GM18873 (cell line): ENCODE measurements at regions not wholly inside any gene's neighbourhood (a gene's known extent, or its start where the extent isn't known, plus 50 kb on each side); places are given as distances from the start of the nearest gene placed in this dataset.
"Not testable (repeated sequence)": the region's sequence is repeated elsewhere in the genome, so short reads cannot be mapped to it uniquely, and the experiment has no call there.

Source experiments
- ATAC-seq: cut with Tn5 transposase; IDR thresholded peaks from one replicate; pipeline ENCODE4 v1.9.1; 2021; ENCODE audit warnings: mild to moderate bottlenecking, moderate library complexity, moderate number of reproducible peaks; ENCODE audit not compliant: unreplicated experiment, low FRiP score

DNA sequence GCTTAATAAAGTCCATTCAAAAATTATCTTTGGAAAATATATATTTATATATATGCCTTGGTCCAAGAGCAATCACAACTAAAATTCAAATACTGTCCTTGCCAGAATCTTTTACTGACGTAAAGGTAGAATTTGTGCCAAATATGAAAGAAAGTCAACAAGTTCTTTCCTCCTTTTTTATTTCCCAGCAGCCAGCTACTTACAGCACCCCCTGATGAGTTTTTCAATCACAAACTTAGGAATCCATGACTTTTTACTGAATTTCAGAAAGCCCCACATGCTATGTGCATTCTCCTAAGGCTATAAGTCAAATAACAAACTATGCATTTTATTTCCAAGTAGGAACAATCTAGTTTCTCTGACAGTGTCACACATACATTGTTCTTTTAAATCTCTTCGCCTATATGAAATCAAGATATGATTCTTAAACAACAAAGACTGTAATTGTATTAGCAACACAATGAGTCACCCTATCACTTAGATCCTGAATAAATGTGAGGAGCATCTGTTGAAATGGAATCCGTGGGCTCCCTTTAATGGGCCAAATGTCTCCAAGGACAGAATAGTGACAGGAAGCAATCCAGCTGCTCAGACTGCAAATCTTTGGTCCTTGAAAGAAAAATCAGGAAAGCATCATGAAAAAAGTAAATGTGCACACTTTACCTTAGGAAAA lies 271.4 kb downstream of the DUSP6 start:
- no peak for ATAC-seq

DNA sequence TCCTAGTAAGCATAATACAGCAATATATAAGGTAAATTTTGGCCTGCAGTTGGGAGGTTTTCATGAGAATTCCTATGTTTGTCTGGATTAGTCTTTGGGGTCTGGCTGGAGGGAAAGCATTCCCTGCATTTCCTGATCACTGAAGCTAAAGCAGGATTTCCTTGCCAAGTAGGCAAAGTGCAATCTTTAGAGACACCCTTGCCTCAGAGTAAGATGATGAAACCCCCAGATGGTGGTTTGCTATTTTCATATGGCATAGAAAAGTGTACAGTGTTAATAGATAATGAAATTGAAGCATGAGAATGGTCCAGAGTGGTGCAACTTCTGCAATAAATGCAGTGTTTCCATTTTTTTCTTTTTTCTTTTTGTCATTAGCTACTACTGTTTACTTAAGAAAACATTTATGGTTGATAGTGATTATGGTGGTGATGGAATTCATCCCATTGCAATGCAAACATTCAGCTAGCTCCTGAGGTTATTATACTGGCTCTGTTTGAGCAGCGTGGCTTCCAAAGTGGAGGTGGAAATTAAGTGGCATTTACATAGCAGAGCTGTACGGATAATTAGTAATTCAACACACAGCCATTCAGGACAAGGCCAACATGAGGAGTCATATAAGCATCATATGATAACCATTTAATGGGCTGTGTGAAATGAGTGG lies 276.3 kb downstream of the DUSP6 start:
- no peak for ATAC-seq

DNA sequence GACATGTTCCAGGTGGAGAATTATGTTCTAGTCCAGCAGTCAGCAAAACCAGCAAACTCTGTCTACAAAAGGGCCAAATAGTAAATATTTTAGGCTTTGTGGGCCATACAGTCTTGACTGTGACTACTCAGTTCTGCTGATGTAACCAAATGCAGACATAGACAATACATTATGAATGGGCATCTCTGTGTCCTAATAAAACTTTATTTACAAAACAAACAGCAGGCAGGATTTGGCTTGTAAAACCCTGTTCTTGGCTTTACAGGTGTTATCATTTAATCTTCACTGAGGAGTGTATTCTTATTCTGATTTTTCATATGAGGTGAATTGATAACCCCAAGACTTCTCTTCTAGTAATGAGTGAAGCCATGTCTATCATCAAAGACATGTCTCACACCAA lies 278.6 kb downstream of the DUSP6 start:
- ATAC-seq = no peak

DNA sequence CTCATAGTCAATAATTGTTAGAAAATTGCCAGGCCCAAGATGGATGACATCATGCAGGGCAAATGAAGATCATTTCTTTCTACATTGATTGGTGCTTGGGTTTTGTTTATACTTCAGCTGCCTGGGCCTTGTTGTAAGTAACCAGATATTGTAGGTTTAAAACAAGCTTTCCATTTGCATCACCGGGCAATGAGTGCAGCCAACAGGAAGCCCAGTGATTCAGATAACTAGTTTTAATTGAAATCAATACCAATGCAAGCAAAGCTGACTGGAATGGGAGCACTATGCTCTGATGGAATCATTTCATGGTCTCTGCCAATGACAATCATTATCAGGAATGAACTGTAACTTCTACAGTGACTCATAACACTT lies 279.3 kb downstream of the DUSP6 start:
- no peak for ATAC-seq

DNA sequence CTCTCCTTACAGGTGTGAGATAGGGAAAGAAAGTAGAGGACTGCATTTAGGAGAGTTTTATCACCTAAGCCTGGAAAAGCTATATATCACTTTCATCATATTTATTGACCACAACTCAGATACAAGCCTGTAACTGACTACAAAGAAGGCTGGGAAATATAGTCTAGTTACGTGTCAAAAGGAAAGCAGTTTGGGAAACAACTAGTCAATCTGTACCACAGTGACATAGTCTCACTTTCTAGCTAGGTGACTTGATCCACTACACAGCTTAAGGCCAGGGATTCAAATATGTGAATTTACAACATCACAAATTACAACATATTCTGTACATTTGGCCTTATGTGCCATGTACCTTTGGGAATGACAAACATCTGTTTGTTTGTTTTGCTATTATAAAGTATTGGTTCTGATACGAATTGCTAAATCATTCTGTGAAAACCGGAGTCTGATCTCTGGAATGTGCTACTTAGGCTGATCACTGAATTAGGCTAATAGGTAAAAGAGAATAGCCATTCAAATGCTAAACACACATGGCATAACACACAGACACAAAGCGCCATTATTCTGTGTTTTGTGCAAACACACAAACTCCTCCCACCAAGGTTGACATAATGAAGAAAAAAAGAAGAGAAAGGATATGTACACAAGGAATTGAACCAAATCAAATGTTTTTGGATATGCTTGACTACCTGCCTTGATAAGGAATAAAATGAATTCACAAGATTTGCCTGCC lies 279.8 kb downstream of the DUSP6 start:
- no peak for ATAC-seq

DNA sequence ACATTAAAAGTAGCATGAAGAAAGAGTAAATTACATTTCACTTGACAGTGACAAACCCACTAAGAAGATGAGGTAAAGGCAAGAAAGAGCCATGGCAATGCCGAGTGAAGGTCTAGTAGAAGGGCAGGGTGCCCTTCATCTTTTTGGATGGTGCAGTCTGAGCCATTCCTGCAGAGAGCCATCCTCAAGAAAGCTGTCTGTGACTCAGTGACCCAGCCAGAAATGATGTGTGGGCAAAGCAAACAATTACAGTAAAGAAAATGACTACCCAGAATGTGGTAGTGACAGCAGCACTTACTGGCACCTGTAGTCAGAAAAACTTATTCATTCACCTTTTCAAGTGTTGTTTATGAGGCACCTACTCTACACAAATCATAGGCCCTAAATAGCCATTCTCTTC lies 281.7 kb downstream of the DUSP6 start:
- no peak for ATAC-seq

DNA sequence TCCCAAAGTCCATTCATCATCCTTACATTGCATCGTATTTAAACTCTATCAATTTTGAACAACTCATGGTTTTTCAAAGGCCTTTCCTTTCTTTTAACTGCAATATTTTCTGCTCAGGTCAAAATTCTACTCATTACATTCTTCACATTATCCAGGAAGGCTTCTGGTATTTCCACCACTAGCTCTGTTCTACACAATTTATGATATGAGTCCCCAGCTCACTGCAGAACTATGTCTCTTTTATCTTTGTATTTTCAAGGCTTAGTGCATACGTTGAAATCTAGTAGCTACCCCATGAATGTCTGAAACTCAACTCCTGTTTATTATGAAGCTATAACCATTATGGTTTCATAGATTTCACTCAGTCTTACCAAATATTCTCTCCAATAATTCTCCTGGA lies 282.9 kb downstream of the DUSP6 start:
- no peak for ATAC-seq

DNA sequence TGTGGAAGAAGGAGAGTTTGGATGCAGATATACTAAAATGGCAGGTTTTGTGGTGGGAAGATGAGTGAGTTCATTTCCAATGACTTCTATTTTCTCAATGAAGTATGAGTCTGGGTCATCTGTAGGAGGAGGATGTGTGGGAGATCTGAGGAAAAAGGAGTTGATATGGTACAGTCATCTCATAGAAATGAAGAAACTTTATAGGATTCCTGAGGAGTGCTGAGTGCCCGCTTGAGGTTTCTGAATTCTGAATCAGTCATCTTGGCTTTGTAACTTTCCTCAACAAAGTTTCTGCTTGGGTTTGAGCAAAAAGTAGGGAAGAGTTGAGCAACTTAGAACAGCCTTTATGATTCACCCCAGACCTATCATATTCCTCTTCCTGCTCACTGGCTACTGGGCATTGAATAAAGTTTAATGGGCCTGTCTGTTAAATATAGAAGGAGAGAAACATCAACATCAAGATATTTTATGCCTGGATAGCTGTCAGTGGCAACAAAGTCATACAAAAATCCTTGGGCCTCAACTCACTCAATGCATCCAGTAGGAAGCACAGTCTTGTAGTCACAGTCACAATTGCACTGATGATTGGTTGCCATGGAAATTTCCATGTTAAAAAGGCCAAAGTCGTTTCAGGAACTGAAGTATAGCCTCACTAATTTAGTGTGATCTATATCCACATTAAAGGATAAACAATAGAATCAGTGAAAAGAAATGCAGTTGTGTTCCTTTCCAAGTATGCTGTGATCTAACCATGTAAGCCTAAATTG lies 284.7 kb downstream of the DUSP6 start:
- no peak for ATAC-seq

DNA sequence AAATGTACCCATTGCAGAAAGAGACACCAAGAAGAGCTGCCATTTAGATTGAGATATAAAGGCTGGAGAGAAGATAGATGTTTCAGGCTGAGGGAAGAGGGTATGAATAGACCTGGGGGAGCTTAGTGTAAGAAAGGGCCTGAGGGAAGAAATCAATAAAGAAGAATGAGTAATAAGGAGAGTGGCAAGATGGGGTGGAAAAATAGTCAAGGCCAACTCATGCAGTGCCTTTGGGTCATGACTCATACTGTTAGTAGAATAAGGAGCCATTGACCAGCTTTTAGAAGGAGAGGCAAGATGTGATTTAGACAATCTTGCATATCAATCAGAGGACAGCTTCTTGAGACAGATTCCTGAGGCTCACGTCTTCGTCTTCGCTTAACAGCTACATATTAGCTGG lies 287.5 kb downstream of the DUSP6 start:
- no peak for ATAC-seq

DNA sequence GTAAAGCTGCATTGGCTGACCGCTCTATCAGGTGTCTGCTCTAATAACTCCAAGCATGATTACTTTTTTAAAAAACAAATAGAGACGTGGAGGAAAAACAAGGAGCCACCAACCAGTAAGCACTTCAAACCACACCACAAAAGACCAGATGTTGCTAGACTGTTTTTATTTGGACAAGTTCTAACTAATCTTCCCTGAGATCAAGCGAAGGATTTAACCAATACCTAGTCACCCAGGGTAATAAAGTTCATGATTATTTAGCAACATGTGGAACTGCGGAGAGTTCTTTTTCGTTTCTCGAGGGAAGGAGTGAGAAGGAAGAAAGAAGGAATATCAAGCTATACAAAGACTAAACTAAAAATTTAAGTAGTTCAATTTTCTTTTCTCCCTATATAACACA lies 288.1 kb downstream of the DUSP6 start:
- no peak for ATAC-seq

DNA sequence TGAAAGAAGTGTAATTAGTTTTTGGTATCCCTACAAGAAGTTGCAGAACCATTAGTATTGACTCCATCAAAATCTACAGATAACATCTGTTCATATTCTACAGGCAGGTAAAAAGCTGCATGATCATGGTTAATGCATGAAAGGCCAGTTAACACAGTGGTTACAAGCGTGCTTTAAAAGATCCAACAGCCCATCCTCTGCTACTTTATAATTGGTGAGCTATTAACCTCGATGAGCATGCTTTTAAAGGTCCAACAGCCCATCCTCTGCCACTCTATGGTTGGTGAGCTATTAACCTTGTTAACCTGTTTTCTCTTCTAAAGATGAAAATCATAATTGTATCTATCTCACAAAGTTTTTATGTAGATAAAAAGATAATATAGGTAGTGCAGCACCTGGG lies 289.3 kb downstream of the DUSP6 start:
- peak; percentile 71 for ATAC-seq

DNA sequence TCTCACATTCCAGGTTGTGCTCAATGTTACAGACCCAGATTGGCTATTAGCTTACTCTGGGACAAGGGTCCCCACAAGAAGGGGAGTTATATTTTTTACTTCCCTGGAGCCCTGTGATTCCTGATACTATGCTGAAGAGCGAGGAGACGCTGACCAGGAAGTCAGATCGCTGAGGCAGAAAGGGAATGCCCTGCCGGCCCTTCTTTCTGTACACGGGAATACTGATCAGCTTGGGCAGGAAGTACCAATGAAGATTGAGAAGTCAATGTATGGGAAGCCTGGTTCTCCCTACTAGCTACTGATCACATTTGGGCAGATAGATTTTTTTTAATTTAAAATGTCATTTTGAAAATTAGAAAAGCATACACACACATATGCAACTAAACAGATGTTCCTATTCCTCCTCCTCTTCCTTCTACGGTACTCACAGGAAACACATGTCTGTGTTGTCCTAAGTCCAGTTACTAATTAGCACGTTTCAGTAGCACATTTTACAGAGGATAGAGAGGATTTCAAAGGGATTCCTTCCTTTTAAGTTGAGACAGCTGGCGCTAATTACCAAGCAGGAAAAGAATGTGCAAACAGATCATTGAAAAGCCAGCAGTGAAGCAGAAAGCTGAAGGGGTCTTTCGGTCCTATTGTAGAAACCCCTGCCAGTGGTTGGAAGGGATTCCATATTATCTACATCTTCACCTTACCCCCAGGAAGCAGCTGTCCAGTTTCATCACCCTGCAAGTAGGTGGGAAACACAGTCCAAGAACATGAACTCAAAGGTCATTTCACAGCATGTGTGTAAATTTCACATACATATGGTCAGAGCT lies 292.4 kb downstream of the DUSP6 start:
- no peak for ATAC-seq

DNA sequence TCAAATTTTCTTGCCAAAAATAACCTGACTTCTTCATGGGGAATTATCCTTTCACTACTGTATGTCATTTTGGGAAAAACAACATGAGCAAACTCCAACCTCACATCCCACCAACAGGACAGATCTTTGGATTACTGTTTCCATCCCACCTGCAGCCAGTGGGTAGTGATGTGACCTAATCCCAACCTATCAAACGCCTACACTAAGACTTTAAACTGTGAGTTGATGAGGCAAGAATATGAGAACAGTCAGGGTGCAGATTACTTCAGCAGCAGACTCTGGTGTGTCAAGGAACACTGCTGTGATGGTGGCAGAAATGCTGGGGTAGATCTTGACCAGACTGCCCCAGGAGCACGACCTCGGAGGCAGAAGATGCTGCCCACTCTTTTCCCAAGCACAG lies 293.2 kb downstream of the DUSP6 start:
- ATAC-seq = no peak

DNA sequence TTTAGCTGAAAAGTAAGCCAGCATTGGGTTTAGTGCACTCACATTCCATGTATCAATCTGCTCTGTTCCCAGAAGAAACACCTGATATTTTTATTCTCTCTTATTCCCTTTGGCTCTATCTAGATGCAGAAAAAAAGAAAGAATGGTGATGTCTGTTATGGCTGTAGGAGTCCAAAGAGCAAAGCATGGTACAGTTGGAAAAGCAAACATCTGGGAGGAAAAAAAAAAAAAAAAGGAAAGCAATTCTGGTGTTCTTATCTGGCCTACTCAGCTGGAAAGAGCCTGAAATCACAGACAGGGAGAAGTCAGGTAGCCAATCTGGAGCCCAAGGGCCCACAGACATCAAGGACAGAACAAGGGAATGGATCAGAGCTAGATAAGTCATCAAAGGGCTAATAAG lies 293.9 kb downstream of the DUSP6 start:
- ATAC-seq = no peak

DNA sequence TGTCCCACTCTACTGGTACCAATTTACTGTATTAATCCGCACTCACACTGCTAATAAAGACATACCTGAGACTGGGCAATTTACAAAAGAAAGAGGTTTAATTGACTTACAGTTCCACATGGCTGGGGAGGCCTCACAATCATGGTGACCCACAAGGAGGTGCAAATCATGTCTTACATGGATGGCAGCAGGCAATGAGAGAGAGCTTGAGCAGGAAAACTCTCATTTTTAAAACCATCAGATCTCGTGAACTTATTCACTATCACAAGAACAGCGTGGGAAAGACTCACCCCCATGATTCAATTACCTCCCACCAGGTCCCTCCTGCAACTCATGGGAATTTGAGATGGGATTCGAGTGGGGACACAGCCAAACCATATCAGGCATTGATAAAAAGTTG lies 298.5 kb downstream of the DUSP6 start:
- ATAC-seq = not testable (repeated sequence)

DNA sequence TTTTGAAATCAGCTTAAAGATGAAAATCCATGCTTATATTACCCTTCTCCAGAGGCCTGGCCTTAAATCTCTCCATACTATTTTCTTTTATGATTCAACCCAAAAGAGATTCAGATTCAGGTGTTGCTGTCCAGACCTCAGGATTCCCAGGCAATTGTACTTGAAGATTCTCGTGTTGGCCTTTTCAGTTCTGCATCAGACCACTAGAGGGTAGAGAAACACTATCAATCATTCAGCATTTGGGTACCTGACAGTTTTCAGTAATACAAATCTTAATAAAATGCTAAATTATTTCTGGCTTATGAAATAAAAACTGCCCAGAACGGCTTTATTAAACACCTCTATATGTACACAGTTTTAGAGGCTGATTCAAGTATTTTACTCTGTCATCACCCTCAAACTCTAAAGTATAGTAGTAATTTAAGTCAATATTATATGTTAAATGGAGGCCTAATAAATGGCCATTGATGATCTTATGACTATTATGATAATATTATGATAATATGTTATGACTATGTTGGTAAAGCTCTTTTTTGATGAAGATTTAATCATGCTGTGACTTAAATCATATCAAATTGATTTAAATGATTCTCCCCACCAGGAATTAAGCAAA lies 301.1 kb downstream of the DUSP6 start:
- ATAC-seq = no peak

DNA sequence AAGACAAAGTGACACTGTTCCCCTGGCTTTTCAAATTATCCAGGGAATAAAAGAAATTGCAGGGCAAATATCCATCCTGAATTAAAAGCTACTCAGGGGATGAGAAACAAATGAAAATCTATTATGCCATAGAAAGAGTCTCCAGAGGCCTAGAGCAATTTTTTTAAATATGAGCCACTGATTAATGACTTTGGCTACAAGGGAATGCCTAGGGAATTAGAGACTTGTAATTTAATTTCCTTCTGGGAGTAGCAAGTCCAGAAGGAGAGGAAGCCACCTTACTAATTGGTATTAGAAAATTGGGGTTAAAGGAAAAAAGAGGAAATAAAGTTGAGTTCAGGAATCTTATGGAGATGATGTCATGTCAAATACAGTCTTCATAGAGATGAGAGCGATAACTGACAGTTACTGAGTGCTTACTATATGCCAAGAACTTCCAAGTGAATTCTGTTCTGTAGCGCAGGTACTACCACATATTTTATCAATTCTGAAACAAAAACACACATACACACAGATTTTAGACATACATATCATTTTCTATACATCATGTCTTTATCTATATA lies 304.4 kb downstream of the DUSP6 start:
- no peak for ATAC-seq

DNA sequence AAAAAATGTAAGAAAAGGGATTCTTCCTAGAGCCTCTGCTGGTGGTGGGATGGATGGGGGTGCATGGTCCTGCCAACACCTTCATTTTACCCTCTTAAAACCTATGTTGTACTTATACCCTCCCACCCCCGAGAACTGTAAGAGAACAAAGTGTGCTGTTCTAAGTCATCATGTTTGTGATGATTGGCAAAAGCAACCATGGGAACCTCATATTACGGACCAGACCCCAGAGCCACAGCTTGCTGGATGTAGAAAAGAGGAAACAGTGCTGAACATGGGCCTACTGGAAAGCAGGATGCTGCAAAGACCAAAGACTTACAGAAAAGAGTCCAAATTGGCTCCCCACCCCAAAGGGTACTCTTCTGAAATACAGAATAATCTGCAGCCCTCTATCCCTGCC lies 311.2 kb downstream of the DUSP6 start:
- no peak for ATAC-seq

DNA sequence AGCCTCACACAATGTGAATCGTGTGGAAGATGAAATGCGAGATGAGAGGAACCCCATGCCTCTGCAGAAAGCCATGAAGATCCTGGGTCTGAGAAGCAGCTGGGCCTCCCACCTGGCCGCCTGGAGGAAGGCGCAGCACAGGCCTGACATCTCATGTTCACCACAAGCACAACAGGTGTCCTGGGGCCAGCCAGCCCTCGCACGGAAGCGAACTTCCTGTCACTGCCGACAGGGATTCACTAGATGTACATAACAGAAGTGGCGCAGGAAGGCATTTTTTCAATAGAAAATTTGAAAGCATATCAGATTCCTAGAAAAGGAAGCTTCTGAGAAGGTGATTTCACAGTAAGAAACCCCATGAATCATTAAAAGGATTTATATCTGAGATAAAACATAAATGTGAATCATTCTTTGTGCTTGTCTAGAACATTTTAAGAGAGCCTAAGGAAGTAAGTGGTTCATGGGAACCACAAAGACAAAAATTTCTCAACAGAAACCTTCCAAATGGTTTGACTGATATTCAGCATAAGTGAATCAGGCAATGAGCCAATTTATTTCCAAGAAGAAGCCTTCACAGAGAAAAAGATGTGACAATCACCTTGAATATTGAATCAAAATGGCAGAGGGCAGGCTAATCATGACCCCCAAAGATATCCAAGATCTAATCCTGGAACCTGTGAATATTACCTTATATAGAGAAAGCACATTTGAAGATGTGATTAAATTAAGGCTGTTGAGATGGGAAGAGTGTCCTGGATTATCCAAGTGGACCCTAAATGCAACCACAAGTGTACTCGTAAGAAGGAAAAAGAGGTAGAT lies 311.9 kb downstream of the DUSP6 start:
- peak; percentile 97 for ATAC-seq
